IPS-18a (cell line): ENCODE measurements at regions not wholly inside any gene's neighbourhood (a gene's known extent, or its start where the extent isn't known, plus 50 kb on each side); places are given as distances from the start of the nearest gene placed in this dataset.

Experiments
- H3K27ac ChIP-seq: one replicate; pipeline ENCODE4 v1.5.1; 2013; ENCODE audit warnings: low read length
- H3K27me3 ChIP-seq: one replicate; pipeline ENCODE4 v1.6.1; 2013; ENCODE audit warnings: mild to moderate bottlenecking, low read length; ENCODE audit not compliant: control insufficient read depth, insufficient read depth
- H3K36me3 ChIP-seq: one replicate; pipeline ENCODE4 v1.6.1; 2013; ENCODE audit warnings: low read depth, low read length; ENCODE audit not compliant: control insufficient read depth
- H3K4me1 ChIP-seq: one replicate; pipeline ENCODE4 v1.6.1; 2013; ENCODE audit warnings: low read depth, low read length; ENCODE audit not compliant: control insufficient read depth
- H3K4me3 ChIP-seq: one replicate; pipeline ENCODE4 v1.5.1; 2013; ENCODE audit warnings: low read length
- H3K9ac ChIP-seq: one replicate; pipeline ENCODE4 v1.6.1; 2013; ENCODE audit warnings: mild to moderate bottlenecking, low read length, moderate library complexity
- H3K9me3 ChIP-seq: one replicate; pipeline ENCODE4 v1.6.1; 2013; ENCODE audit warnings: low read depth, low read length; ENCODE audit not compliant: control insufficient read depth

GRCh38 chr4:37530451-37530850, 155.7 kb downstream of the RELL1 start:
- Histone ChIP-seq H3K4me3 (no peak overlapping the region), H3K27ac (no peak overlapping the region)

DNA sequence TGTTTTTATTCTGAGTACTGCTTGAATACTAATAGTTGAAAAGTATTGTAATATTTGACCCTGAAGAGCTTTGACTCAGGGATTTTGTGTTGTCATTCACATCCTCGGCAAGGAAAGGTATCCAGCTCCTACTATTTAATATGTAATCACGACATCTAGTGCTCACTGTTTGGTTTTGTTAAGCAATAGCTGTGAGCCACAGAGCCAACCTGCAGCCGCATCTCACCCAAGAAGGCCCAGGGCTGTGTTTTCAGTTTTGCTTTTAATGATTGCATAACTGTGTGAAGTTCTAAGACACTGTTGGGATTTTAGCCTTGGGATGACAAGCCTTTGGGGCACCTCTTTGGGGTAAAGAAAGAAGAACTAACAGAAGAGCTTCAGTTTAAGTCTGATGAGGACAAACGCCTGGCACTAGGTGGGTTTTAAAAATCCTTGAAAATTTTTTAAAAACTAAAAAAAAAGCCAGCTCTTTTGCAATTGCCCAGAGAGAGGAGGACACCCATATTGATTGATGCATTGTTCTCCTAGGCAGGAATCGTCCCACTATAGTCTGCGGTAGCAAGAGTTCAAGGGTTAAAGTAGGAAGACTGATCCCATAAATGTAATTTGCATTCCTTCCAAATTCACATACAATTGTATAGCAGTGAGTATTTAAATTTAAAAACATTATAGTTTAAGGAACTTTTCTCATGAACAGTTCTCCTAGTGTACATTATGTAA, 157.8 kb downstream of the RELL1 start:
- Histone ChIP-seq H3K9ac (no peak overlapping the region), H3K27ac (no peak overlapping the region), H3K4me3 (no peak overlapping the region), H3K36me3 (no peaks in the 10 kb centered on the region), H3K27me3 (no peaks in the 10 kb centered on the region), H3K9me3 (no peaks in the 10 kb centered on the region), H3K4me1 (no peaks in the 10 kb centered on the region)

More at GRCh38 chr4:37530451-37530850, 155.7 kb downstream of the RELL1 start:
- Histone ChIP-seq H3K9ac (no peak overlapping the region), H3K4me1 (no peaks in the 10 kb centered on the region), H3K36me3 (no peaks in the 10 kb centered on the region), H3K27me3 (no peaks in the 10 kb centered on the region), H3K9me3 (no peaks in the 10 kb centered on the region)

GRCh38 chr4:37524267-37524666, 161.9 kb downstream of the RELL1 start:
- H3K4me1 ChIP-seq: no peaks in the 10 kb centered on the region
- H3K27ac ChIP-seq: no peak overlapping the region
- H3K36me3 ChIP-seq: no peaks in the 10 kb centered on the region
- no peak overlapping the region for H3K4me3 ChIP-seq
- H3K27me3 ChIP-seq: no peaks in the 10 kb centered on the region
- H3K9me3 ChIP-seq: no peaks in the 10 kb centered on the region
- H3K9ac ChIP-seq: no peak overlapping the region

- Histone ChIP-seq H3K9me3 (no peaks in the 10 kb centered on the region), H3K4me3 (no peak overlapping the region), H3K36me3 (no peaks in the 10 kb centered on the region), H3K27me3 (no peaks in the 10 kb centered on the region), H3K4me1 (no peaks in the 10 kb centered on the region), H3K27ac (no peak overlapping the region), H3K9ac (no peak overlapping the region)
These were observed 163.2 kb downstream of the RELL1 start for GRCh38 chr4:37522996-37523395.

GRCh38 chr4:37517326-37517725, 168.8 kb downstream of the RELL1 start:
- no peaks in the 10 kb centered on the region for H3K27me3 ChIP-seq

GRCh38 chr4:37516057-37516775, 170.0 kb downstream of the RELL1 start:
- Histone ChIP-seq H3K4me3 (no peak overlapping the region), H3K27ac (no peak overlapping the region)

More at GRCh38 chr4:37517326-37517725, 168.8 kb downstream of the RELL1 start:
- H3K9ac ChIP-seq: no peak overlapping the region
- no peaks in the 10 kb centered on the region for H3K9me3 ChIP-seq
- peaks cover 6% of the 10 kb centered on the region for H3K4me1 ChIP-seq
- no peak overlapping the region for H3K4me3 ChIP-seq
- H3K36me3 ChIP-seq: no peaks in the 10 kb centered on the region
- no peak overlapping the region for H3K27ac ChIP-seq

GRCh38 chr4:37510626-37511025, 175.6 kb downstream of the RELL1 start:
- H3K27me3 ChIP-seq: no peaks in the 10 kb centered on the region
- no peaks in the 10 kb centered on the region for H3K9me3 ChIP-seq
- H3K9ac ChIP-seq: no peak overlapping the region
- H3K36me3 ChIP-seq: no peaks in the 10 kb centered on the region
- no peak overlapping the region for H3K4me3 ChIP-seq
- no peak overlapping the region for H3K27ac ChIP-seq
- no peaks in the 10 kb centered on the region for H3K4me1 ChIP-seq

More at GRCh38 chr4:37516057-37516775, 170.0 kb downstream of the RELL1 start:
- Histone ChIP-seq H3K9ac (no peak overlapping the region), H3K4me1 (peaks cover 6% of the 10 kb centered on the region), H3K27me3 (no peaks in the 10 kb centered on the region), H3K9me3 (no peaks in the 10 kb centered on the region), H3K36me3 (no peaks in the 10 kb centered on the region)

- H3K9ac ChIP-seq: no peak overlapping the region
- H3K4me1 ChIP-seq: no peaks in the 10 kb centered on the region
- H3K4me3 ChIP-seq: no peak overlapping the region
- H3K27ac ChIP-seq: no peak overlapping the region
- H3K36me3 ChIP-seq: no peaks in the 10 kb centered on the region
- H3K9me3 ChIP-seq: no peaks in the 10 kb centered on the region
- no peaks in the 10 kb centered on the region for H3K27me3 ChIP-seq
These were observed 182.9 kb downstream of the RELL1 start for GRCh38 chr4:37503261-37503660.

GRCh38 chr4:37502070-37502469, 184.1 kb downstream of the RELL1 start:
- Histone ChIP-seq H3K4me1 (no peaks in the 10 kb centered on the region), H3K27me3 (no peaks in the 10 kb centered on the region)

More at GRCh38 chr4:37502070-37502469, 184.1 kb downstream of the RELL1 start:
- no peak overlapping the region for H3K4me3 ChIP-seq
- H3K9me3 ChIP-seq: no peaks in the 10 kb centered on the region
- H3K9ac ChIP-seq: no peak overlapping the region
- no peaks in the 10 kb centered on the region for H3K36me3 ChIP-seq
- H3K27ac ChIP-seq: no peak overlapping the region
